SKM-1 (cell line): ENCODE measurements at regions not wholly inside any gene's neighbourhood (a gene's known extent, or its start where the extent isn't known, plus 50 kb on each side); places are given as distances from the start of the nearest gene placed in this dataset.

Experiments
- DNase-seq: peaks from one replicate; lab custom pipeline; 2025; ENCODE audit not compliant: unreplicated experiment; lab: John Stamatoyannopoulos, UW

DNA sequence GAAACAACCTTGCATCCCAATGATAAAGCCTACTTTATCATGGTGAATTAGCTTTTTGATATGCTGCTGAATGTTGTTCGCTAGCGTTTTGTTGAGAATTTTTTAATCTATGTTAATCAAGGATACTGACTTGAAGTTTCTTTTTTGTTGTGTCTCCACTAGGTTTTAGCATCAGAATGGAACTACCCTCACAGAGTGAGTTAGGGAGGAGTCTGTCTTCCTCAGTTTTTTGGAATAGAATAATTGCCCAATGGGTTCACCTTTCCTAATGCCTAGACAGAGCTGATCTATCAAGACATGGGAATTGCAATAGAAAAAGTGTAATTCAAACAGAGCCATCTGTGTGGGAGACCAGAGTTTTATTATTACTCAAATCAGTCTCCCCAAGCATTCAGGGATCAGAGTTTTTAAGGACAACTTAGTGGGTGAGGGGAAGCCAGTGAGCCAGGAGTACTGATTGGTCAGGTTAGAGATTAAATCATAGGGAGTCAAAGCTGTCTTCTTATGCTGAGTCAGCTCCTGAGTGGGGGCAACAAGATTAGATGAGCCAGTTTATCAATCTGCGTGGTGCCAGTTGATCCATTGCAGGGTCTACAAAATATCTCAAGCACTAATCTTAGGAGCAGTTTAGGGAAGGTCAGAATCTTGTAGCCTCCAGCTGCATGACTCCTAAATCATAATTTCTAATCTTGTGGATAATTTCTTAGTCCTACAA, 237.4 kb upstream of the PPP2R3A start:
- no peak for DNase-seq

GRCh38 chr3:135731546-135731945, 234.0 kb upstream of the PPP2R3A start:
- no peak for DNase-seq

DNA sequence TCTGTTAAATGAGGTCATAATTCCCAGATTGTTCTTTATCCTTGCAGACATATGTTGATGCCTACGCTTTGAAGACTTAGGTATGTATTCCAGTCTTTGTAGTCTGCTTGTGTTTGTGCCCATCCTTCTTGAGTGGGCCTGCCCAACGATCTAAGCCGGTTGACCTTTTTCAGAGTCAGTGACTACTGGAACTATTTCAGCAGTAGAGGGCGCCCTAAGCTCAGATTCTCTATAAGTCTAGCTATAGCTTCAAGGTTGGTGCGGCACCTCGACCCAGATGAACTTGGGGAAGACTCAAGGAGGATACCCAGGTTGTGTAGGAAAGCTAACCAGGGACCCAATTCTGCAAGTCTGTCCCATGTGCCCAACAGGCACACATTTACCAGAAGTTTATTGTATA, 228.8 kb upstream of the PPP2R3A start:
- no peak for DNase-seq

DNA sequence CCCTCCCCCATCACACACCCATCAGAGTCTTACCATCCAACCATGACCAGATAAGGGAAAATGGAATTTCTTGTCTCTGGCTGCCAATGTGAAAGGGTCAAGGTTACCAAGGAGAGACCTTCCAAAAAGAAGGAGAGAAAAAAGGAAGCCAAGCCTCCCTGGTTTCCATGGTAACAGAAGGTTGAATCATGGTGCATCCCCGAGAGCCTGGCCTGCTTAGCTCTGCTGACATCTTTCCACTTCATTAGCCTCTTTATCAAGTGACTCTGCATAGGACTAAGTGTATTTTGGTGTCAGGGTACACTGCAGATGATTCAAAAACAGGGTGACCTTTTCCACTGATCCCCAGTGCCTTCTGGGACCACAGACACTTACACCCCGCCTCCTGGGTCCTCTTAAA, 225.7 kb upstream of the PPP2R3A start:
- no peak for DNase-seq

- no peak for DNase-seq
These were observed 225.3 kb upstream of the PPP2R3A start for GRCh38 chr3:135740211-135740610.

GRCh38 chr3:135740751-135741150, 224.8 kb upstream of the PPP2R3A start:
- no peak for DNase-seq

- DNase-seq, result no peak
These were observed 213.5 kb upstream of the PPP2R3A start for GRCh38 chr3:135751991-135752390.

- DNase-seq, result no peak
These were observed 212.7 kb upstream of the PPP2R3A start for GRCh38 chr3:135752851-135753250.

GRCh38 chr3:135753506-135753905, 212.0 kb upstream of the PPP2R3A start:
- DNase-seq, result no peak

- no peak for DNase-seq
These were observed 210.0 kb upstream of the PPP2R3A start for GRCh38 chr3:135755330-135756105.

- no peak for DNase-seq
These were observed 209.3 kb upstream of the PPP2R3A start for GRCh38 chr3:135756106-135756668.

- no peak for DNase-seq
These were observed 208.1 kb upstream of the PPP2R3A start for GRCh38 chr3:135757421-135757820.

GRCh38 chr3:135758961-135759360, 206.6 kb upstream of the PPP2R3A start:
- no peak for DNase-seq

DNA sequence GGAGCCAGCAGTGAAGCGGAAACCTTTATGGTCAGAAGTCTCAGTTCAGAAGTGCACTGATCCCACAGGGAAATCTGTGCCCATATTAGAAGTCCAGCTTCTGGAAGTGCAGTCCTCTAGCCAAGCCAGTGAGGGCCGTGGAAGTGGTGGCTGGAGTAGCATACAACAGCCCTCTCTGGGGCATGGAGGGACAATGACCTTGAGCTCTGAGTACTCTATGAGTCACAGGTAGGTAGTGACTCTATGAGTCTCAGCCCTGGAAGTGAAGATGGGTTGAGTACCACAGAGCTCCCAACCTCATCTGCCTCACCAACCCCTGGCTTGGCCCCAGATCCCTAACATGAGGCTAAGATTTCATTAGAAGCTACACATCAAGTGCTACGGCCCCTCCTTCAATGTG, 205.9 kb upstream of the PPP2R3A start:
- DNase-seq, result no peak

DNA sequence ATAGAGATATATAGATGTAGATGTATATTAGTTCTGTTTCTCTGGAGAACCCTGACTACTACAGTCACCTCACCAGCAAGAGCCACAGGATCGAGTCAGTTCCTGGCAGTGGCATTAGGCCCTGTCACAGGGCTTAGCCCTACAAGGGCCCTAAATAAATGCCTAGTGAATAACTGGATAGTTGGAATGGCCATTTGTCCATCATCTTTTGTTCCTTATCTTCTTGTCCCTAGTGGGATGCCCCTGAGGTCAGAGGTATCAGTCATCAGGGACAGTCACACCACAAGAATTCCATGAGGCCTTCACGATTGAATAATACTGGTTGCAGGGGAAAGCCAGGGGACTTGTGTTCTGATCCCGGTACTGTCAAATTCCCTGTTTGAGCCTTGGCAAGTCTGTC, 204.9 kb upstream of the PPP2R3A start:
- DNase-seq, result no peak

DNA sequence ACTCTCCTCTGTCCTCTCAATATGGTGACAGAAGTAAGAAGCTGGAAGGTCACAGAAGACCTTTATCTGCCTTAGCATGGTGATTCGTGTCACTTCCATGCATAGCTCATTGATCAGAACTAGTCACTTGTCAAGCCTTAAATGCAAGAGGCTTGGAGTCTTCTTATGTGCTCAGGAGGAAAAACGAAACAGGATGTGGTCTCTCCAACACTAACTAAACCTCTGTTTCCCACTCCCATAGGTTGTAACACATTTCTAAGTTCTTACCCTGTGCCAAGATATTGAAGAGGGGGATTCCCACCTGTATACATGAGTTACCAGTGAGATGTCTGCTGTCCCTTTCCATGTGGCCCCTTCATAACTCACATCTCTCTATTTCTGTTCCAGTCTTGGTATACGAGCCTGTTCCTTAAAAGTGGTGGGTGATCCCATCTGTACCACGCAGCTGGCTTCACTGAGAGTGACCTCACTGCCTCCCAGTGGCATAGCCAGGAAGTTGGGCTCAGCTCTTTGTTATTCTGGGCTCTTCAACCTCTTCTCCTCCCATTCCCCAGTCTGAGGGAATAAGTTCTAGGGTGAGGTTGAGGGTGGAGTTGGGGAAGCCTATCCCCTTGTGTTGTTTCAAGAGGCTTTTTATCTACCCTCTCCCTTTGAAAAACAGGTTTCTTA, 203.2 kb upstream of the PPP2R3A start:
- DNase-seq, result no peak

DNA sequence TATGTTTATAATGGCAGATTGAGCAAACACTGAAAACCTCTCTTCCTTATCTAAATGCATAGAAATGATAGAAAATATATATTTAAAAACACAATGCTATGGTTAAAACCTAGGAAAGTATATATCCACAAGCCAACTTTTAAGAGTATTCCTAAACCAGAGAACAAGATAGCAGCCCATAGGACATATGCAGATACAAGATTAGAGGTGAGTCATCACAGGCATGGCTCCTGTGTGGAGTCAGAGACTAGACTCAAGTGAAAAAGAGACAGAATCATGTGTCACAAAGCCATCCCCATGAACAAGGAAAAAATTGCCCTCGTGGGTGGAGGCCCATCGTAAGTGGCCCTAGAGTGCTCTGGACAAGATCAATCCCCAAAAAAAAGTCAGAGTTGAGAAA, 199.4 kb upstream of the PPP2R3A start:
- DNase-seq, result no peak

- DNase-seq, result no peak
These were observed 193.8 kb upstream of the PPP2R3A start for GRCh38 chr3:135771760-135772159.

DNA sequence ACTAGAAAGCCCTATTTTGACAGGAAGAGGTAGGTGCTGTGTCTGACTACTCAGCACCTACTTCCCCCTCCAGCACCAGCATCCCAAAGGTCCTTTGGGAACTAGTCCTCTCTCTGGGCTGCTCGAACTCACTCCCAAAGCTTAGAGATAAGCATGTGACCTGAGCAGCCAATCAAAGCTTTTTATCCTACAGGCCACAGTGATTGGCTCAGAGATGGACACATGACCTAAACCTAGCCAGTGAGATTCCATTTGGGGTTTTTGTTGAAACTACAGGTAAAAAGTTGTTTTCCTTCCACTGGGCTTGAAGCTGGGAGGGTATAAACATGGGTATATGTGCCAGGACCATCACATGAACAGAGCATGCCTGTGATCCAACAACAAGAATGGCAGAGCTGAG, 186.5 kb upstream of the PPP2R3A start:
- DNase-seq, result no peak

GRCh38 chr3:135779590-135780235, 185.8 kb upstream of the PPP2R3A start:
- DNase-seq, result no peak
